LNCaP clone FGC (cell line): ENCODE measurements at regions not wholly inside any gene's neighbourhood (a gene's known extent, or its start where the extent isn't known, plus 50 kb on each side); places are given as distances from the start of the nearest gene placed in this dataset.

Experiments
- DNase-seq: peaks from one replicate; pipeline ENCODE4 v3.0.0-alpha.2; 2011; ENCODE audit warnings: low read depth
- H3K4me3 ChIP-seq: 2 replicates; pipeline ENCODE4 v1.5.1; 2011; ENCODE audit warnings: mild to moderate bottlenecking, low read depth, low read length, control low read depth
- CTCF ChIP-seq: IDR thresholded peaks from 2 replicates; pipeline ENCODE4 v1.5.1; 2012; ENCODE audit warnings: mild to moderate bottlenecking; ENCODE audit not compliant: control insufficient read depth, insufficient read depth; ENCODE audit errors: extremely low read depth

- H3K4me3 ChIP-seq, result no peak overlapping the region
- no peak for DNase-seq
- TF ChIP-seq CTCF, result no peak
Measured at GRCh38 chr10:120702032-120702431, 149.1 kb upstream of the WDR11 start.

GRCh38 chr10:120705309-120705708, 145.9 kb upstream of the WDR11 start:
- no peak for TF ChIP-seq CTCF
- no peak overlapping the region for H3K4me3 ChIP-seq
- no peak for DNase-seq

GRCh38 chr10:120710076-120710475, 141.1 kb upstream of the WDR11 start:
- H3K4me3 ChIP-seq, result no peak overlapping the region
- no peak for TF ChIP-seq CTCF
- DNase-seq, result no peak

- no peak overlapping the region for H3K4me3 ChIP-seq
- no peak for DNase-seq
- no peak for TF ChIP-seq CTCF
Measured at GRCh38 chr10:120711860-120712259, 139.3 kb upstream of the WDR11 start.

GRCh38 chr10:120713573-120714205, 137.5 kb upstream of the WDR11 start:
- no peak overlapping the region for H3K4me3 ChIP-seq
- TF ChIP-seq CTCF, result no peak
- no peak for DNase-seq

GRCh38 chr10:120715171-120715570, 136.0 kb upstream of the WDR11 start:
- TF ChIP-seq CTCF, result no peak
- H3K4me3 ChIP-seq, result no peak overlapping the region
- no peak for DNase-seq

- H3K4me3 ChIP-seq, result no peak overlapping the region
- DNase-seq, result no peak
- no peak for TF ChIP-seq CTCF
Measured at GRCh38 chr10:120719333-120719732, 131.8 kb upstream of the WDR11 start.
